HCT116 (cell line): ENCODE measurements at regions not wholly inside any gene's neighbourhood (a gene's known extent, or its start where the extent isn't known, plus 50 kb on each side); places are given as distances from the start of the nearest gene placed in this dataset.

Experiments
- ATAC-seq: fragments of 200-7000 bp; cut with Tn5 transposase; 2 replicates; pipeline ENCODE4 v1.9.1; 2020; ENCODE audit warnings: mild to moderate bottlenecking, moderate library complexity
- BruUV-seq: library from RNA; stranded (reverse); fragments of 400-500 nt; replicated peaks from 2 replicates; lab custom pipeline; 2021; lab: Mats Ljungman, UMichigan
- CTCF ChIA-PET: fragments of 300-600 bp; sonication (Branson Sonifier 250); formaldehyde crosslinking; loops from one replicate; lab custom pipeline; 2021; ENCODE audit warnings: antibody characterized with exemption; lab: Charles Lee
- POLR2A ChIA-PET: fragments of 300-600, 350-600 bp; sonication (Branson Sonifier 250); formaldehyde crosslinking; loops from one replicate; lab custom pipeline; 2021; ENCODE audit warnings: antibody characterized with exemption; lab: Charles Lee
- RAD21 ChIA-PET, 2 experiments: fragments of 300-600 bp; sonication (Branson Sonifier 250); formaldehyde crosslinking; loops; one replicate each; lab custom pipeline; 2023; ENCODE audit warnings: low total read pairs in 2 of 2; ENCODE audit not compliant: uncharacterized antibody in 2 of 2, unreplicated experiment in 2 of 2, low non-redundant PET in 1 of 2; lab: Charles Lee
- DNase-seq: peaks from one replicate; pipeline ENCODE4 v3.0.0-alpha.2; 2010; ENCODE audit warnings: low read depth, low spot score
- H2AFZ ChIP-seq: fragments of 200-600 bp; shearing (Covaris generic), sonication (generic); 2 replicates; pipeline ENCODE4 v1.6.1; 2017; ENCODE audit warnings: low read depth, mixed run types, mixed read lengths, antibody characterized with exemption, low read length; ENCODE audit not compliant: poor library complexity, severe bottlenecking
- H3K27ac ChIP-seq: 2 replicates; pipeline ENCODE4 v1.5.1; 2012; ENCODE audit warnings: low read depth, low read length
- H3K27me3 ChIP-seq: fragments of 200-600 bp; sonication (generic); 2 replicates; pipeline ENCODE4 v1.6.1; 2016; ENCODE audit warnings: mixed run types, low read length, mixed read lengths; ENCODE audit not compliant: insufficient read depth
- H3K36me3 ChIP-seq, 2 experiments: fragments of 200-500 bp in 1 of 2; fragments of 200-600 bp in 1 of 2; sonication (Bioruptor generic) in 1 of 2; sonication (generic) in 1 of 2; 2 replicates each; pipeline versions ENCODE4 v1.5.1 to v1.6.1; 2014 to 2016; ENCODE audit warnings: low read length in 2 of 2, inconsistent platforms in 1 of 2, mixed read lengths in 1 of 2, mixed run types in 1 of 2; ENCODE audit not compliant: insufficient read depth in 2 of 2, control insufficient read depth in 1 of 2
- H3K4me1 ChIP-seq, 2 experiments: fragments of 200-600 bp in 1 of 2; sonication (generic) in 1 of 2; 2 replicates each; pipeline versions ENCODE4 v1.5.1 to v1.6.1; 2012 to 2017; ENCODE audit warnings: low read length in 2 of 2, inconsistent platforms in 1 of 2, mild to moderate bottlenecking in 1 of 2, mixed read lengths in 1 of 2, mixed run types in 1 of 2, moderate library complexity in 1 of 2; ENCODE audit not compliant: insufficient read depth in 2 of 2, control insufficient read depth in 1 of 2
- H3K4me2 ChIP-seq: fragments of 200-600 bp; sonication (generic); 2 replicates; pipeline ENCODE4 v1.6.1; 2017; ENCODE audit warnings: mixed run types, low read length, mixed read lengths
- H3K4me3 ChIP-seq, 2 experiments: fragments of 200-600 bp in 1 of 2; sonication (generic) in 1 of 2; replicated peaks in 1 of 2; 2 replicates each; pipeline ENCODE4 v1.5.1; 2011 to 2016; ENCODE audit warnings: low read length in 2 of 2, control low read depth in 1 of 2, low read depth in 1 of 2, mild to moderate bottlenecking in 1 of 2, mixed read lengths in 1 of 2, mixed run types in 1 of 2
- H3K79me2 ChIP-seq: fragments of 200-600 bp; sonication (generic); 2 replicates; pipeline ENCODE4 v1.6.1; 2017; ENCODE audit warnings: mild to moderate bottlenecking, mixed run types, low read length, moderate library complexity, mixed read lengths; ENCODE audit not compliant: insufficient read depth
- H3K9ac ChIP-seq: fragments of 200-600 bp; sonication (generic); 2 replicates; pipeline ENCODE4 v1.6.1; 2016; ENCODE audit warnings: low read length, mixed read lengths
- H3K9me2 ChIP-seq: fragments of 200-600 bp; sonication (generic), shearing (Covaris generic); 2 replicates; pipeline ENCODE4 v1.6.1; 2017; ENCODE audit warnings: mixed run types, mild to moderate bottlenecking, moderate library complexity; ENCODE audit not compliant: insufficient read depth
- H3K9me3 ChIP-seq, 2 experiments: fragments of 200-500 bp in 1 of 2; fragments of 200-600 bp in 1 of 2; sonication (Bioruptor generic) in 1 of 2; sonication (generic) in 1 of 2; 2 replicates each; pipeline ENCODE4 v1.6.1; 2014 to 2017; ENCODE audit warnings: low read length in 2 of 2, mixed read lengths in 2 of 2, inconsistent platforms in 1 of 2, low read depth in 1 of 2, mild to moderate bottlenecking in 1 of 2, mixed run types in 1 of 2, moderate library complexity in 1 of 2; ENCODE audit not compliant: control insufficient read depth in 1 of 2, insufficient read depth in 1 of 2
- H4K20me1 ChIP-seq: fragments of 200-600 bp; sonication (generic), shearing (Covaris generic); 2 replicates; pipeline ENCODE4 v1.6.1; 2017; ENCODE audit warnings: mixed run types, mild to moderate bottlenecking, moderate library complexity; ENCODE audit not compliant: insufficient read depth
- CEBPB ChIP-seq: IDR thresholded peaks from 2 replicates; pipeline ENCODE4 v1.6.1; 2012; ENCODE audit warnings: low read depth
- EGR1 ChIP-seq: IDR thresholded peaks from 2 replicates; pipeline ENCODE4 v1.6.1; 2012; ENCODE audit warnings: low read depth
- ELF1 ChIP-seq: IDR thresholded peaks from 2 replicates; pipeline ENCODE4 v1.6.1; 2012; ENCODE audit warnings: low read depth, borderline replicate concordance
- EZH2 ChIP-seq: fragments of 200-600 bp; sonication (generic); IDR thresholded peaks from 2 replicates; pipeline ENCODE4 v1.6.1; 2017; ENCODE audit warnings: antibody characterized with exemption, mixed run types
- EZH2phosphoT487 ChIP-seq: fragments of 200-600 bp; IDR thresholded peaks from 2 replicates; pipeline ENCODE4 v1.6.1; 2018; ENCODE audit warnings: antibody characterized with exemption, borderline replicate concordance
- FOSL1 ChIP-seq: IDR thresholded peaks from 2 replicates; pipeline ENCODE4 v1.6.1; 2012; ENCODE audit warnings: low read depth
- JUND ChIP-seq: IDR thresholded peaks from 2 replicates; pipeline ENCODE4 v1.6.1; 2012
- POLR2A ChIP-seq: IDR thresholded peaks from 2 replicates; pipeline ENCODE4 v1.7.0; 2011; ENCODE audit warnings: borderline replicate concordance; ENCODE audit not compliant: insufficient read depth, insufficient read length; ENCODE audit errors: extremely low read depth
- POLR2AphosphoS5 ChIP-seq: IDR thresholded peaks from 2 replicates; pipeline ENCODE4 v1.6.1; 2011; ENCODE audit warnings: mild to moderate bottlenecking, low read depth, low read length, moderate library complexity
- RAD21 ChIP-seq: IDR thresholded peaks from 2 replicates; pipeline ENCODE4 v1.6.1; 2012; ENCODE audit warnings: low read depth, mild to moderate bottlenecking
- SIN3A ChIP-seq: IDR thresholded peaks from 2 replicates; pipeline ENCODE4 v1.6.1; 2012; ENCODE audit warnings: low read depth
- SP1 ChIP-seq: IDR thresholded peaks from 2 replicates; pipeline ENCODE4 v1.6.1; 2012; ENCODE audit warnings: low read depth
- TCF7L2 ChIP-seq: IDR thresholded peaks from 2 replicates; pipeline ENCODE4 v1.7.0; 2011; ENCODE audit warnings: borderline replicate concordance, inconsistent platforms; ENCODE audit not compliant: insufficient read depth, insufficient read length; ENCODE audit errors: extremely low read depth
- ZFX ChIP-seq: fragments of 450-650 bp; IDR thresholded peaks from 2 replicates; pipeline ENCODE4 v1.6.1; 2017
- ZNF274 ChIP-seq: fragments of 200-500 bp; sonication (Bioruptor generic); IDR thresholded peaks from 2 replicates; pipeline ENCODE4 v1.6.1; 2014; ENCODE audit warnings: mild to moderate bottlenecking, low read depth, low read length, inconsistent platforms
- intact Hi-C: fragments of 100-400 bp; cut with micrococcal nuclease; formaldehyde crosslinking; loops from 2 replicates; pipeline ENCODE4 v1.10.0; 2022
- TF ChIP-seq, protein P1 (sequence below): IDR thresholded peaks from 2 replicates; pipeline ENCODE4 v1.6.1; 2012
- TF ChIP-seq, protein P2 (sequence below): IDR thresholded peaks from 2 replicates; pipeline ENCODE4 v1.6.1; 2012
- TF ChIP-seq, protein P3 (sequence below): IDR thresholded peaks from 2 replicates; pipeline ENCODE4 v1.6.1; 2011; ENCODE audit warnings: mild to moderate bottlenecking, low read length, moderate library complexity; ENCODE audit not compliant: insufficient replicate concordance; ENCODE audit errors: extremely low read depth
- TF ChIP-seq, protein P4 (sequence below): IDR thresholded peaks from 2 replicates; pipeline ENCODE4 v1.6.1; 2012; ENCODE audit warnings: low read depth

DNA sequence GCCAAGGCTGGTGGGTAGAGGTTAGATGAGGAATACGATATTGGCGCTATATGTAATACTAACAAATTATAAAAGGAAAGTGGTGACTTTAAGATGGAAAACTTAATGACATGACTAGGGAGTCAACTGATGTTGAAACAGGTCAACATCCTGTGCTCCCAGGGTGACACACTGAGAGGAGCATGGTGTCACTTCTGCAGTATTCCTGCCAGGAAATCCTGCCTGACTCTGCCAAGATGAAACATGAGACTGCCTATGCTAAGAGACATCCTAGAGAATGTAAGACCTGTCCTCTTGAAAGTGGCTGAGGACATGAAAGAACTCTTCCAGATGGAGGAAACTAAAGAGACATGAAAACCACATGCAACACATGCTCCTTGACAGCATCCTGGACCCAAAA is 65.0 kb upstream of the KCND3 start:
- TF ChIP-seq POLR2A, result no peak
- TF ChIP-seq, protein P1, sequence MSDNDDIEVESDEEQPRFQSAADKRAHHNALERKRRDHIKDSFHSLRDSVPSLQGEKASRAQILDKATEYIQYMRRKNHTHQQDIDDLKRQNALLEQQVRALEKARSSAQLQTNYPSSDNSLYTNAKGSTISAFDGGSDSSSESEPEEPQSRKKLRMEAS, result no peak
- TF ChIP-seq ZFX, result no peak
- TF ChIP-seq SIN3A, result no peak
- no peak for TF ChIP-seq EGR1
- no peak for TF ChIP-seq JUND
- TF ChIP-seq POLR2AphosphoS5, result no peak
- TF ChIP-seq CEBPB, result no peak
- TF ChIP-seq, protein P2, sequence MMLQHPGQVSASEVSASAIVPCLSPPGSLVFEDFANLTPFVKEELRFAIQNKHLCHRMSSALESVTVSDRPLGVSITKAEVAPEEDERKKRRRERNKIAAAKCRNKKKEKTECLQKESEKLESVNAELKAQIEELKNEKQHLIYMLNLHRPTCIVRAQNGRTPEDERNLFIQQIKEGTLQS, result no peak
- no peak for TF ChIP-seq ELF1
- TF ChIP-seq SP1, result no peak
- no peak for TF ChIP-seq EZH2phosphoT487
- TF ChIP-seq FOSL1, result no peak
- no peak for TF ChIP-seq ZNF274
- TF ChIP-seq, all 23 proteins: peak for 0
- RAD21 ChIA-PET, result no interaction called here
- no peak overlapping the region for H3K9ac ChIP-seq
- intact Hi-C loops, result no loop called here
- CTCF ChIA-PET, result no interaction called here
- H2AFZ ChIP-seq, result no peak overlapping the region
- no peak overlapping the region for H3K4me2 ChIP-seq
- H3K36me3 ChIP-seq, result no peaks in the 10 kb centered on the region
- H4K20me1 ChIP-seq, result no peaks in the 10 kb centered on the region
- no peaks in the 10 kb centered on the region for H3K9me3 ChIP-seq
- H3K27ac ChIP-seq, result no peak overlapping the region
- no peaks in the 10 kb centered on the region for H3K4me1 ChIP-seq
- POLR2A ChIA-PET, result no interaction called here
- ATAC-seq (no peak), DNase-seq (no peak)
- no peak overlapping the region for H3K4me3 ChIP-seq
- H3K27me3 ChIP-seq, result peaks cover 22% of the 10 kb centered on the region; the same call in 1 of the 2 replicates
- BruUV-seq, result no TSS peak
- H3K79me2 ChIP-seq, result no peaks in the 10 kb centered on the region
- H3K9me2 ChIP-seq, result no peaks in the 10 kb centered on the region

DNA sequence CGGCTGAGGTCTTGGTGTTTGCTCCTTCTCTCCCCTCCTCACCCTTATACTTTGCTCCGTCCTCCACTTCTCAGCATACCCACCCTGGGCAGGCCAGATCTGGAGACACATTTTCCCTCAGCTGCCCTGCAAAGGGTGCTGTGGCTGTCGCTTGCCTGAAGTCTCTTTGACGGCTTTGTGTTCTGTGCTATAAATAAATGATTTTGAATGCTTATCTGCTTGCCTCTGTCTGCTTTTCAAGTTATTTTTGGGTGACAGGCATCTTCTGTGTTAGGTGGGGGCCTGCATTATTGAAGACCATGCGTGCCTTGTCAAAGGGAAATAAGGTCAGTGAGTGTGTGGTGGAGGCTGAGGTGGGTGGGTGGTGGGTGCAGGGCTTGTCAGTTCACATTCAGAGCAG is 66.9 kb upstream of the KCND3 start:
- ChIA-PET RAD21 (no interaction called here), POLR2A (no interaction called here), CTCF (no interaction called here)
- H3K4me2 ChIP-seq, result no peak overlapping the region
- intact Hi-C loops, result no loop called here
- H4K20me1 ChIP-seq, result no peaks in the 10 kb centered on the region
- no peaks in the 10 kb centered on the region for H3K9me3 ChIP-seq
- H3K9ac ChIP-seq, result no peak overlapping the region
- H3K36me3 ChIP-seq, result no peaks in the 10 kb centered on the region
- no peak for DNase-seq
- no peak overlapping the region for H3K27ac ChIP-seq
- BruUV-seq, result no TSS peak
- H3K9me2 ChIP-seq, result no peaks in the 10 kb centered on the region
- no peaks in the 10 kb centered on the region for H3K4me1 ChIP-seq
- H3K79me2 ChIP-seq, result no peaks in the 10 kb centered on the region
- H3K4me3 ChIP-seq, result no peak overlapping the region
- ATAC-seq, result no peak
- H2AFZ ChIP-seq, result no peak overlapping the region
- peaks cover 18% of the 10 kb centered on the region; the same call in 1 of the 2 replicates for H3K27me3 ChIP-seq
- TF ChIP-seq POLR2A (no peak), EZH2 (no peak), TCF7L2 (no peak), RAD21 (no peak)
- TF ChIP-seq, protein P3, sequence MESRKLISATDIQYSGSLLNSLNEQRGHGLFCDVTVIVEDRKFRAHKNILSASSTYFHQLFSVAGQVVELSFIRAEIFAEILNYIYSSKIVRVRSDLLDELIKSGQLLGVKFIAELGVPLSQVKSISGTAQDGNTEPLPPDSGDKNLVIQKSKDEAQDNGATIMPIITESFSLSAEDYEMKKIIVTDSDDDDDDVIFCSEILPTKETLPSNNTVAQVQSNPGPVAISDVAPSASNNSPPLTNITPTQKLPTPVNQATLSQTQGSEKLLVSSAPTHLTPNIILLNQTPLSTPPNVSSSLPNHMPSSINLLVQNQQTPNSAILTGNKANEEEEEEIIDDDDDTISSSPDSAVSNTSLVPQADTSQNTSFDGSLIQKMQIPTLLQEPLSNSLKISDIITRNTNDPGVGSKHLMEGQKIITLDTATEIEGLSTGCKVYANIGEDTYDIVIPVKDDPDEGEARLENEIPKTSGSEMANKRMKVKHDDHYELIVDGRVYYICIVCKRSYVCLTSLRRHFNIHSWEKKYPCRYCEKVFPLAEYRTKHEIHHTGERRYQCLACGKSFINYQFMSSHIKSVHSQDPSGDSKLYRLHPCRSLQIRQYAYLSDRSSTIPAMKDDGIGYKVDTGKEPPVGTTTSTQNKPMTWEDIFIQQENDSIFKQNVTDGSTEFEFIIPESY, result no peak
- TF ChIP-seq, protein P4, sequence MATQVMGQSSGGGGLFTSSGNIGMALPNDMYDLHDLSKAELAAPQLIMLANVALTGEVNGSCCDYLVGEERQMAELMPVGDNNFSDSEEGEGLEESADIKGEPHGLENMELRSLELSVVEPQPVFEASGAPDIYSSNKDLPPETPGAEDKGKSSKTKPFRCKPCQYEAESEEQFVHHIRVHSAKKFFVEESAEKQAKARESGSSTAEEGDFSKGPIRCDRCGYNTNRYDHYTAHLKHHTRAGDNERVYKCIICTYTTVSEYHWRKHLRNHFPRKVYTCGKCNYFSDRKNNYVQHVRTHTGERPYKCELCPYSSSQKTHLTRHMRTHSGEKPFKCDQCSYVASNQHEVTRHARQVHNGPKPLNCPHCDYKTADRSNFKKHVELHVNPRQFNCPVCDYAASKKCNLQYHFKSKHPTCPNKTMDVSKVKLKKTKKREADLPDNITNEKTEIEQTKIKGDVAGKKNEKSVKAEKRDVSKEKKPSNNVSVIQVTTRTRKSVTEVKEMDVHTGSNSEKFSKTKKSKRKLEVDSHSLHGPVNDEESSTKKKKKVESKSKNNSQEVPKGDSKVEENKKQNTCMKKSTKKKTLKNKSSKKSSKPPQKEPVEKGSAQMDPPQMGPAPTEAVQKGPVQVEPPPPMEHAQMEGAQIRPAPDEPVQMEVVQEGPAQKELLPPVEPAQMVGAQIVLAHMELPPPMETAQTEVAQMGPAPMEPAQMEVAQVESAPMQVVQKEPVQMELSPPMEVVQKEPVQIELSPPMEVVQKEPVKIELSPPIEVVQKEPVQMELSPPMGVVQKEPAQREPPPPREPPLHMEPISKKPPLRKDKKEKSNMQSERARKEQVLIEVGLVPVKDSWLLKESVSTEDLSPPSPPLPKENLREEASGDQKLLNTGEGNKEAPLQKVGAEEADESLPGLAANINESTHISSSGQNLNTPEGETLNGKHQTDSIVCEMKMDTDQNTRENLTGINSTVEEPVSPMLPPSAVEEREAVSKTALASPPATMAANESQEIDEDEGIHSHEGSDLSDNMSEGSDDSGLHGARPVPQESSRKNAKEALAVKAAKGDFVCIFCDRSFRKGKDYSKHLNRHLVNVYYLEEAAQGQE, result no peak
